HG03280 (cell line): ENCODE measurements at regions not wholly inside any gene's neighbourhood (a gene's known extent, or its start where the extent isn't known, plus 50 kb on each side); places are given as distances from the start of the nearest gene placed in this dataset.
"Not testable (repeated sequence)": the region's sequence is repeated elsewhere in the genome, so short reads cannot be mapped to it uniquely, and the experiment has no call there.

Experiments
- ATAC-seq: cut with Tn5 transposase; IDR thresholded peaks from one replicate; pipeline ENCODE4 v1.9.1; 2021; ENCODE audit warnings: mild to moderate bottlenecking, moderate library complexity; ENCODE audit not compliant: unreplicated experiment

GRCh38 chr5:163938595-163938994 lies 433.2 kb downstream of the MAT2B start:
- no peak for ATAC-seq

- no peak for ATAC-seq
Observed at GRCh38 chr5:163941079-163941478, 435.7 kb downstream of the MAT2B start.

GRCh38 chr5:163943546-163943945 lies 438.1 kb downstream of the MAT2B start:
- no peak for ATAC-seq

- ATAC-seq, result no peak
Observed at GRCh38 chr5:163944738-163945137, 439.3 kb downstream of the MAT2B start.

GRCh38 chr5:163947848-163948666 lies 442.6 kb downstream of the MAT2B start:
- no peak for ATAC-seq

GRCh38 chr5:163950248-163950647 lies 444.8 kb downstream of the MAT2B start:
- no peak for ATAC-seq

GRCh38 chr5:163951069-163951468 lies 445.6 kb downstream of the MAT2B start:
- ATAC-seq, result no peak

GRCh38 chr5:163953901-163954300 lies 448.5 kb downstream of the MAT2B start:
- ATAC-seq, result no peak

- ATAC-seq, result not testable (repeated sequence)
Observed at GRCh38 chr5:163961230-163961629, 455.8 kb downstream of the MAT2B start.

- no peak for ATAC-seq
Observed at GRCh38 chr5:163963881-163964280, 458.5 kb downstream of the MAT2B start.

- ATAC-seq, result no peak
Observed at GRCh38 chr5:163964671-163965070, 459.3 kb downstream of the MAT2B start.

- no peak for ATAC-seq
Observed at GRCh38 chr5:163967268-163967667, 461.8 kb downstream of the MAT2B start.

- ATAC-seq, result no peak
Observed at GRCh38 chr5:163968651-163969050, 463.2 kb downstream of the MAT2B start.

GRCh38 chr5:163976696-163977095 lies 471.3 kb downstream of the MAT2B start:
- no peak for ATAC-seq

- ATAC-seq, result peak; percentile 62
Observed at GRCh38 chr5:163978897-163979296, 473.5 kb downstream of the MAT2B start.

GRCh38 chr5:163988566-163988965 lies 483.1 kb downstream of the MAT2B start:
- no peak for ATAC-seq

GRCh38 chr5:163993126-163993525 lies 487.7 kb downstream of the MAT2B start:
- no peak for ATAC-seq

GRCh38 chr5:163995206-163995605 lies 489.8 kb downstream of the MAT2B start:
- no peak for ATAC-seq

- no peak for ATAC-seq
Observed at GRCh38 chr5:163997965-163998364, 492.5 kb downstream of the MAT2B start.

- no peak for ATAC-seq
Observed at GRCh38 chr5:164000241-164000640, 494.8 kb downstream of the MAT2B start.

- no peak for ATAC-seq
Observed at GRCh38 chr5:164000819-164001218, 495.4 kb downstream of the MAT2B start.

GRCh38 chr5:164002214-164002613 lies 496.8 kb downstream of the MAT2B start:
- ATAC-seq, result no peak

- ATAC-seq, result no peak
Observed at GRCh38 chr5:164002628-164003027, 497.2 kb downstream of the MAT2B start.
